ENCODE measurements at regions not wholly inside any gene's neighbourhood (a gene's known extent, or its start where the extent isn't known, plus 50 kb on each side); places are given as distances from the start of the nearest gene placed in this dataset.

DNA sequence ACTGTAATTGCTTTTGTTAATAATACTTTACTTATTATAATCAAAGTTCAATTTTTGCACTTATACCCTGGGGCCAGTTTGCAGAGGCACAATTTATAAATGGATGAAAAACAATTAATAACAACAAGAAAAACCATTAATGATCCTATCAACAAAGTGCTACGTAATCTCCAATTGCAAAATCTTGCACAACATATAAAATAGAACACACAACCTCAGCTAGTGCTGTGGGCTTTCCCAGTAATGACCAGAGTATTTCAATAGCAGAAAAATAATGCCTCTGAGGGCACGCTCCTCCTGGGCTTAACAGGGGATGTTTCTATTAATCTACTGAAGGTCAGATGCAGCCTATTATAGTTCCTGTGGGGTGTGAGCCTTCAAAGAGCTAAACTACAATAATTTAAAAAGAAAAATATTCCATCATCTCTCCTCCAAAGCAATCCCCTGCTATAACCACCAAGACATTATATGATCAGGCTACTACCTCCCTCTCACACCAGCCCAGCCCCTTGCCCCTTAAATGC, 508.5 kb upstream of the SLIT2 start:
- TF ChIP-seq POLR2AphosphoS5 (IDR thresholded peaks at IDR 0.05; ENCODE audit: low read depth, low read length), result no peak
- TF ChIP-seq TAF1 (IDR thresholded peaks at IDR 0.05; ENCODE audit: borderline replicate concordance, insufficient read depth, low read length), result no peak
- no peak for TF ChIP-seq SIN3A (IDR thresholded peaks at IDR 0.05; ENCODE audit: borderline replicate concordance, insufficient read depth, low read length)

DNA sequence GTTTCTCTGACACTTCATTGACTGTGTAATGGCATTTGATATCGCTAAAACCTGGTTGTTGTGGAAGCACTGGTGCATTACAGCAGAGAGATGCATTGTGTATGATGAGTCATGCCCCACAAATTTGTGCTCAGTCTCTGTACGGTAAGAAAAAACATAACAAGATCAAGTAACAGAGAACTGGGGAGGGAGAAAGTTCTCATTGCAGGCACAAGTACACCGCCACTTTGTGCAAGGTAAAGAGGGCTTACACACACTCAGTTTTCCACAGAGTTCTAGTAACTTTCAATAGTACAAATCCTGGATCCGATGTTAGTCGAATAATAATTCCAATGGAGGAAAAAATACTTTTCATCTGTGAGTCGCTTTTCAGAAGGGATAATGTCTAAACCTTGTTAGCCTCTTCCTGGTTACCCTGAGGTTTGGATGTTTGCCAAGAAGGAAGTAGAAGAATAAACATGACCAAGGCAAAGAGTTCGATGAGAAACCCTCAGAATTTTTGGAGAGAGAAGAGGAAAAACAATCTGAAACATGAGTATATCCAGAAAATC, 512.5 kb upstream of the SLIT2 start:
- no peak for TF ChIP-seq FOXP2 (optimal IDR thresholded peaks at IDR 0.05; ENCODE audit: borderline replicate concordance, extremely low read depth, extremely low read length, insufficient read depth)
- no peak for TF ChIP-seq POLR2AphosphoS5 (IDR thresholded peaks at IDR 0.05; ENCODE audit: low read depth, low read length)
- TF ChIP-seq SIN3A (IDR thresholded peaks at IDR 0.05; ENCODE audit: borderline replicate concordance, insufficient read depth, low read length), result peak; percentile 65; the same call in 1 of the 2 replicates
- no peak for TF ChIP-seq TAF1 (IDR thresholded peaks at IDR 0.05; ENCODE audit: borderline replicate concordance, insufficient read depth, low read length)
- TF ChIP-seq, protein P1, sequence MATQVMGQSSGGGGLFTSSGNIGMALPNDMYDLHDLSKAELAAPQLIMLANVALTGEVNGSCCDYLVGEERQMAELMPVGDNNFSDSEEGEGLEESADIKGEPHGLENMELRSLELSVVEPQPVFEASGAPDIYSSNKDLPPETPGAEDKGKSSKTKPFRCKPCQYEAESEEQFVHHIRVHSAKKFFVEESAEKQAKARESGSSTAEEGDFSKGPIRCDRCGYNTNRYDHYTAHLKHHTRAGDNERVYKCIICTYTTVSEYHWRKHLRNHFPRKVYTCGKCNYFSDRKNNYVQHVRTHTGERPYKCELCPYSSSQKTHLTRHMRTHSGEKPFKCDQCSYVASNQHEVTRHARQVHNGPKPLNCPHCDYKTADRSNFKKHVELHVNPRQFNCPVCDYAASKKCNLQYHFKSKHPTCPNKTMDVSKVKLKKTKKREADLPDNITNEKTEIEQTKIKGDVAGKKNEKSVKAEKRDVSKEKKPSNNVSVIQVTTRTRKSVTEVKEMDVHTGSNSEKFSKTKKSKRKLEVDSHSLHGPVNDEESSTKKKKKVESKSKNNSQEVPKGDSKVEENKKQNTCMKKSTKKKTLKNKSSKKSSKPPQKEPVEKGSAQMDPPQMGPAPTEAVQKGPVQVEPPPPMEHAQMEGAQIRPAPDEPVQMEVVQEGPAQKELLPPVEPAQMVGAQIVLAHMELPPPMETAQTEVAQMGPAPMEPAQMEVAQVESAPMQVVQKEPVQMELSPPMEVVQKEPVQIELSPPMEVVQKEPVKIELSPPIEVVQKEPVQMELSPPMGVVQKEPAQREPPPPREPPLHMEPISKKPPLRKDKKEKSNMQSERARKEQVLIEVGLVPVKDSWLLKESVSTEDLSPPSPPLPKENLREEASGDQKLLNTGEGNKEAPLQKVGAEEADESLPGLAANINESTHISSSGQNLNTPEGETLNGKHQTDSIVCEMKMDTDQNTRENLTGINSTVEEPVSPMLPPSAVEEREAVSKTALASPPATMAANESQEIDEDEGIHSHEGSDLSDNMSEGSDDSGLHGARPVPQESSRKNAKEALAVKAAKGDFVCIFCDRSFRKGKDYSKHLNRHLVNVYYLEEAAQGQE (IDR thresholded peaks at IDR 0.05; ENCODE audit: insufficient read depth in 1 of 2, low read depth in 2 of 2, low read length in 2 of 2), result peak in 1 of 2 experiments; percentile 6; a peak in 1 of 4 replicates

DNA sequence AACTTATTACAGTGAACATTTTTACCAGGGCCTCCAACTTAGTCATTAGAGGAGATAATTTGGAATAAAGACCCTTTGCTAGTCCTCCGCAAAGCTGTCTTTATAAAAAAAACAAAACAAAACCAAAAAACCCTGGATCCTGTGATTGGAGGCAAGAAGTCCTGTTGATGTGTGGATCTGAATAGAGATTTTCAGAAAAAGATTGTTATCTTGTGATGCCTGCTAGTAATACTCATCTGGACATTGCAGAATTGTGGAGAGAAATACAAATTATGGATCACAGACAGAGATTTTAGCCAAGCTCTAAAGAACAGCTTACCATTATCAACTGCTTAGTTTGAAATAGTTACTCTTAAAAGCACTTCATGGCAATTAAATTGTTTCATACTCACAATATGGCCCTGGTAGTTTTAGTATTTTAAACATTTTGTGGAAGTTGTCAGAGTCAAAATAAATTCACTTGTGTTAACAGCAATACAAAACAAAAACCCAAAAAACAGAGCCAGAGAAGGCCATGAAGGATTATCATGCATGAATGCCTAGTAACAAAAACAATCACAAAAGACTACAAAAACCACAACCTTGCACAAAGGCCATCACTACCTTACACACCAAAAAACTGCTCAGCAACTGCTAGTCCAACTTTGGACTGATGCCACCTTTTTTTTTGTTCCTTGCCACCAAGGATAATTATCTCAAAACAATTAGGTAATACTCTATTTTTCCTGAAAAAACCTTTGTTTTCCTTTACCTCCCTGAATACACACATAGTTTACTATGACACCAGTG, 514.5 kb upstream of the SLIT2 start:
- TF ChIP-seq, protein P1 (IDR thresholded peaks at IDR 0.05; ENCODE audit: insufficient read depth in 1 of 2, low read depth in 2 of 2, low read length in 2 of 2), result no peak
- TF ChIP-seq TAF1 (IDR thresholded peaks at IDR 0.05; ENCODE audit: borderline replicate concordance, insufficient read depth, low read length), result no peak
- no peak for TF ChIP-seq SIN3A (IDR thresholded peaks at IDR 0.05; ENCODE audit: borderline replicate concordance, insufficient read depth, low read length)
- TF ChIP-seq FOXP2 (optimal IDR thresholded peaks at IDR 0.05; ENCODE audit: borderline replicate concordance, extremely low read depth, extremely low read length, insufficient read depth), result no peak
- TF ChIP-seq POLR2AphosphoS5 (IDR thresholded peaks at IDR 0.05; ENCODE audit: low read depth, low read length), result no peak

DNA sequence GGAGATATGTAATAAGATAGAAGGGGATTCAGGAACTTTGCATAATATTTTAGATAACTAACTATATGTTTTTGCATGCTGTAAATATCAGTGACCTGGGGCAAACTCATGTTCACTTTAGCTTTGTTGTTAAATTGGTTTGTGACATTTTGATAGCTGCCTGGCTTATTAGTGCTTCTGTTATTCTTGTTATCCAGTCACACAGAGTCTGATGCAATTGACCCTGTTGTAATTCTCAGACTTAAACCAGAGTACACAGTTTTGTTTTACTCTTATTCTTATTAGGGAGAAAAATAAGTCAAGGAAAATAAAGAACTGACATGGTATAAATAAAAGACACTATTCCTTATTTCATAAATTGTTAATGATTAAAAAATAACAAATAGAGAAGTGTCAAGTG, 516.7 kb upstream of the SLIT2 start:
- no peak for TF ChIP-seq TAF1 (IDR thresholded peaks at IDR 0.05; ENCODE audit: borderline replicate concordance, insufficient read depth, low read length)
- TF ChIP-seq, protein P1 (IDR thresholded peaks at IDR 0.05; ENCODE audit: insufficient read depth in 1 of 2, low read depth in 2 of 2, low read length in 2 of 2), result no peak
- TF ChIP-seq FOXP2 (optimal IDR thresholded peaks at IDR 0.05; ENCODE audit: borderline replicate concordance, extremely low read depth, extremely low read length, insufficient read depth), result no peak
- TF ChIP-seq SIN3A (IDR thresholded peaks at IDR 0.05; ENCODE audit: borderline replicate concordance, insufficient read depth, low read length), result no peak
- TF ChIP-seq POLR2AphosphoS5 (IDR thresholded peaks at IDR 0.05; ENCODE audit: low read depth, low read length), result no peak

DNA sequence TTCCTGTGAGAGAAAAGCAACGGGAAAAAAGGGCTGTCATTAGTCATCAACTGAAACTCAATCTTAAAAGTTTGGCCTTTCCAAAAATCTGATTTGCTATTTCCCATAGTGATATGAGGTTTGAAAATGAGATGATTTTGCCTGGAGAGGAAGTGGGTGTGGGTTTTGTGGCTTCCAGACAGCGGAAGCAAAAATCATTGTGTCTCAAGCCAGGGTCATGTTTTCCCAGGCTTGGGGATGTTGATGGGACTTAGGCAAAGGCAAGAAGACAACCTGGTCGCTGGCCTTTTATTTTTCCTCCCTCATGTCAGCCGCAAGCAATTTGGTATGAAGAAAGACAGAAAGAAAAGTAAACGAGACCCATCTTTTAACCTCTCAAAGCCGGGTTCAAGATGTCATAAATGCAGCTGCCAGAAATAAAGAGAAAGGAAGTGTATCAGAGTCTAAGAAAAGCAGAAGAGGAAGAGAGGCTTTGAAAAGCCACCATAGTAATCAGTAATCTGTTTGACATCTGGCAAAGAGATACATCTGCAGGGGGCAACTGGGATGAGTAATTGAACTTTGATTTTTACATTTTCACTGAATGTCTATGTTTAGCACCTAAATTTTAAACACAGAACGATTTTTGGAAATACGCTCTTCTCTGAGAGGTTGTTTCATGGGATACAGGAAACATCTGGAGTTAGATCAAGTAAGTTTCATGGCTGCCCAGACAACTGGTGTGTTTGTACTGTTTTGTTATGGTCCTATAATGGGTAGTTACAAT, 521.6 kb upstream of the SLIT2 start:
- TF ChIP-seq TAF1 (IDR thresholded peaks at IDR 0.05; ENCODE audit: borderline replicate concordance, insufficient read depth, low read length) (peak; percentile 36; the same call in 1 of the 2 replicates), SIN3A (IDR thresholded peaks at IDR 0.05; ENCODE audit: borderline replicate concordance, insufficient read depth, low read length) (0 out of 2 replicates have a peak, but pooled peaks have one; percentile 10), POLR2AphosphoS5 (IDR thresholded peaks at IDR 0.05; ENCODE audit: low read depth, low read length) (no peak)
- TF ChIP-seq, protein P1 (IDR thresholded peaks at IDR 0.05; ENCODE audit: insufficient read depth in 1 of 2, low read depth in 2 of 2, low read length in 2 of 2), result peak in 1 of 2 experiments; percentile 56; a peak in 1 of 4 replicates

All from PFSK-1 (cell line).